ELF-1 (cell line): ENCODE measurements at regions not wholly inside any gene's neighbourhood (a gene's known extent, or its start where the extent isn't known, plus 50 kb on each side); places are given as distances from the start of the nearest gene placed in this dataset.
"Not testable (repeated sequence)": the region's sequence is repeated elsewhere in the genome, so short reads cannot be mapped to it uniquely, and the experiment has no call there.

ENCODE experiments used
- DNase-seq: peaks from one replicate; pipeline ENCODE4 v3.0.0-alpha.2; 2016; ENCODE audit warnings: low read depth, low spot score

- DNase-seq = no peak
These were observed 114.9 kb upstream of the NANOS1 start for GRCh38 chr10:118914629-118915028.

- DNase-seq = no peak
These were observed 114.4 kb upstream of the NANOS1 start for GRCh38 chr10:118915161-118915560.

GRCh38 chr10:118916777-118917176 is 112.7 kb upstream of the NANOS1 start:
- no peak for DNase-seq

GRCh38 chr10:118917701-118918100 is 111.8 kb upstream of the NANOS1 start:
- DNase-seq = no peak

DNA sequence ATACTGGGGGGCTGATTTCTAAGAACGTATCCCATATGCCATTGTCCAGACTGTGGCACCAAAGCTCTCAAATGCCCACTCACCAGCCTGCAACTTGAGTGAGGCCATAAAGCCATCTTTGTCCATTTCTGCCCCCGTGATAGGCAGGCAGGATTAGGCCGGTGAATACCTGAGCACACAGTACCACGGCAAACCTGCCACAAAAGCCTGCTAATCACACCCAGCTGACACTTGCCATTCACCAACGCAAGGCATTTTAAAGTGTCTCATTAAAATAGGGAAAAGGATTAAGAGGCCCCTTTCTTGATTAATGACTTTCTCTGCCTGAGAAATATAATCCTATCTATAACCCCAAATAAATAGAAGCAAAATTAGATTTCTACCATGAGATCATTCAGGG is 111.4 kb upstream of the NANOS1 start:
- no peak for DNase-seq

GRCh38 chr10:118918587-118918986 is 110.9 kb upstream of the NANOS1 start:
- no peak for DNase-seq

DNA sequence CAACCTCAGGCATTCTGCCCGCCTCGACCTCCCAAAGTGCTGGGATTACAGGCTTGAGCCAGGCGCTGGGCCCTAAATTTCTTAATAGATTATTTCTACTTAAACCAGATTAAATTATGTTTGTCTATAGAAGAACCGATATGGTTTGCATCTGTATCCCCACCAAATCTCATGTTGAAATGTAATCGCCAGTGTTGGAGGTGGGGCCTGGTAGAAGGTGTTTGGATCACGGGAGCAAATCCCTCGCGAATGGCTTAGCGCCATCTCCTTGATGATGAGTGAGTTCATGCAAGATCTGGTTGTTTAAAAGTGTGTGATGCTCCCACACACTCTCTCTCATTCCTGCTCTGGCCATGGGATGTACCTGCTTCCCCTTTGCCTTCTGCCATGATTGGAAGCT is 109.3 kb upstream of the NANOS1 start:
- DNase-seq = no peak

GRCh38 chr10:118922226-118922625 is 107.3 kb upstream of the NANOS1 start:
- DNase-seq = no peak

- DNase-seq = no peak
These were observed 106.5 kb upstream of the NANOS1 start for GRCh38 chr10:118922972-118923371.

DNA sequence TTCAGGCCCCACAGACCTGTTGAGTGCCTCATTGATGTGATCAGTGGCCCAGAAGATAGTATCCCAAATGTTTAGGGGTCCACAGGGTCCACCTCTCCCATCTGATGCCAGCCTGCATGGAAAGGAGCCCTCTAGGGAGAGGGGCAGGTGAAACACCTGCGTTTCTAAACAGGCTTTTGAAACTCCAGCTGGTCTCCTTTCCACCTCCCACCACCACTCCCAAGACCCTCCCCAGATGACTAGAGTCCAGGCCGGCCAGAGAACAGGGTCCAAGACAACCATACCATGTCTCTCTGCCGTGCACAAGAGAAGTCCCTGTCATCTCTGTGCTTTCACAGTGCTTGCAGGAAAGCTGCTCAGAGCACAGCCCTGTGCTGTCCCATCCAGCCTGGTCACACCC is 105.0 kb upstream of the NANOS1 start:
- no peak for DNase-seq

DNA sequence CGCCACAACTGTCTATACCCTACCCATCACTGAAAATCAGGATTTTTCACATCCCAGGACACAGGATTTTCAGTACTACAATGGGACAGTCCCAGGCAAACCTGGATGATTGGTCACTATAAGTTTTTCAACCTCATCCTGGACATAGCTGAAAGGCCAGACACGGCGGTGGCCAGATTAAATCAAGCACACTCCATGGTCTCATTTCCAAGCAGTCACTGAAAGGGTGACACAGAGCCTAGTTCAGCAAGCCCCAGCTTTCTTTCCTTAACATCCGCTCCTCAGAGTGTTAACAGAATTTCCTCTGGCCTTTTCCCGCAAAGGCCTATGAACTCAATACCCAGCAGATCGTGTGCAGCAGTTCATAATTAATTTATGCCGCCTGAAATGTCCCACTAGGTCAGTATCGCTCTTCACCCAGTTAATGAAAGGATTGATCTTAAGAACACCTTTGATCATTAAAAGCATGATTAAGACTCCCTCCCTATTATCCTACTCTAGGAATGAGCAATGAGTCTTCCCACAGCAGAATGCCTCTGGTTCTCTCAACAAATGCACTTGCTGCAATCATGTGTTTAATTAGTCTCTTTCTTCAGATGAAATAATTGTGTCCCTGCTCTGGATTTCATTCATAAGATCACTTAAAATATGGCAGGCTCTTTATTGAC is 104.0 kb upstream of the NANOS1 start:
- DNase-seq = no peak

DNA sequence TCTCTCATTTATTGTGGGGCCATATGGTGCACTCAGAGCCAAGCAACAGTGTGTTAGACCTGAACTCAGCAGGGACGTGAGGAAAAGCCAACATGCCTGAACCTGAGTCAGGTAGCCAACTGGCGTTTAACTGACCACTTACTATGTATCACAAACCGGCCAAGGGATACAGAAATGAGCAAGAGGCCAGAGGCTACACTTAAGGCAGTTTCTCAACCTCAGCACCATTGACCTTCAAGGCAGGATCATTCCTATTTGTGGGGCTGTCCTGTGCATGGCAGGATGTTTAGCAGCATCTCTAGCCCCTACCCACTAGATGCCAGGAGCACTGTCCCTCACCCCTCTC is 103.5 kb upstream of the NANOS1 start:
- no peak for DNase-seq

- DNase-seq = no peak
These were observed 103.1 kb upstream of the NANOS1 start for GRCh38 chr10:118926441-118926840.

DNA sequence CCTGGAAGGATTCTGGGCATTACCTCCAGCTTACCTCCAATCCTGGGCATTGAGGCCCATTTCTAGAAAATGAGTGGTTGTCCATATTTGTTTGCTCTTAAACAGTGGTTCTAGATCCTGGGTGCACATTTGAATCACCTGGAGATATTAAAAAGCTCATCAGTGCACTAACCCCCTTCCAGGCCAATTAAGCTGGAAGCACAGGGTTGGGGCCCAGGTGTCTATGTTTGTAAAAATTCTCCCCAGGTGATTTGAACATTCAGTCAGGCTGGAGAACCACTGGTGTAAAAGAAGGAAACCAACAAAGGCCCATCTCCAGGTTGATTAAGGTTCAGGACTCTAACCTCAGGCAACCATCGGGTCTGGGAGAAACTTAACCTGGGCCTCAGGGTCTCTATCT is 102.6 kb upstream of the NANOS1 start:
- no peak for DNase-seq

DNA sequence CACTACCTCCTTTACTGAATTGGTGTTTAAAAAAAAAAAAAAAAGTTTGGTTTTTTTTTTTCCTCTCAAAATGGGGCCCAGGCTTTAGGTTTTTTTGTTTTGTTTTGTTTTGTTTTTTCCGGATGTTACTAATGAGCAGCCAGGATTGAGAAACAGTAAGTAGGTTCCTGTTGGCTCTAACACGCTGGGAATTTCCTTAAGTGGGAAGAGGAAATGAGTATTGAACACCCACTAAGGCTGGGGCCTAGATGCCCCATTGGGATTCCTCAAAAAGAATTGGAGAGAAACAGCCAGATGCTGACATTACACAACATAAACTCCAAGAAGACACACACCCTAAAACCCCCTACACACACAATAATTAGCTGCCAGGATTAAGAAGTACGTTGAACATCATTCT is 102.2 kb upstream of the NANOS1 start:
- no peak for DNase-seq

DNA sequence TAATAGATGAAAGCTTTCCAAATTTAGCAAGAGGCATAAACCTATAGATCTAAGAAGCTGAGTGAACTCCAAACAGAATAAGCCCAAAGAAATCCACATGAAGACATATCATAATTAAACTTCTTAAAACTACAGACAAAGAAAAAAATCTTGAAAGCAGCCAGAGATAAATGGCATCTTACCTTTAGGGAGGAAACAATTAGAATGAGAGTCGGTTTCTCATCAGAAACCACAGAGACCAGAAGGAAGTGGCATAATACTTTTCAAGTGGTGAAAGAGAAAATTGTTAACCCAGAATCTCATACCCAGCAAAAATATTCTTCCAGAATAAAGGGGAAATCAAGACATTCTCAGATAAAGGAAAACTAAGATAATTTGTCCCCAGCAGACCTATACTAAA is 98.9 kb upstream of the NANOS1 start:
- no peak for DNase-seq

DNA sequence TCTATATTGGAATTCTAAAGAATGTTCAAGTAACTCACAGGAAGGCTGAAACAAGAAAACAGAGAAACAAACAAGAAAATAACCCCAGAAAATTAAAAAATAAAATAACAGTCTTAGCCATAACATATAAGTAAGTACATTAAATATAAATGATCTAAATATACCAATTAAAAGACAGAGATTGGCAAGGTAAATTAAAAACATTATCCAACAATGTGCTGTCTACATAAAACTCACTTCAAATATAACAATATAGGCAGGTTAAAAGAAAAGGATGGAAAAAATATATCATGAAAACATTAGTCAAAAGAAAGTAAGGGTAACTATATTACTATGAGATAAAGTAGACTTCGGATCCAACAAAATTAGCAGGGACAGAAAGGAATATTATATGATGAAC is 98.1 kb upstream of the NANOS1 start:
- DNase-seq = no peak

DNA sequence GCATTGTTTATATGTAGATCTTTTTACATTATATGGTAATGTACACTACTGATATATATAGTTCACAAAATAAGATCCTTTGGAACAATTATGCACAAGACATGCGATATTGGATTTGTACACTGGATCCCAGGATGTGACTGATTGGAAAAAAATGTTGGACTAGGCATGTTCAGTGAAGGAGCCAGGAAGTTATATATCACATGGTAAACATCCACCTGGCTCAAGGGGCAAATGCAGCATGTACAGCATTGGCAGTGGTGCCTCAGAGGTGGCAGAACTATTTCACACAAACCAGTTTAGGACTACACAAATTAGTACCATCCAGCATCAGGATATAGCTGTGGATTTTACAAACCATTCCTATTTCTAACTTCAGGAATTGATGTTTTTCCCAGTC is 97.4 kb upstream of the NANOS1 start:
- DNase-seq = not testable (repeated sequence)

GRCh38 chr10:118937226-118937625 is 92.3 kb upstream of the NANOS1 start:
- DNase-seq = no peak

GRCh38 chr10:118939211-118940007 is 90.1 kb upstream of the NANOS1 start:
- no peak for DNase-seq

DNA sequence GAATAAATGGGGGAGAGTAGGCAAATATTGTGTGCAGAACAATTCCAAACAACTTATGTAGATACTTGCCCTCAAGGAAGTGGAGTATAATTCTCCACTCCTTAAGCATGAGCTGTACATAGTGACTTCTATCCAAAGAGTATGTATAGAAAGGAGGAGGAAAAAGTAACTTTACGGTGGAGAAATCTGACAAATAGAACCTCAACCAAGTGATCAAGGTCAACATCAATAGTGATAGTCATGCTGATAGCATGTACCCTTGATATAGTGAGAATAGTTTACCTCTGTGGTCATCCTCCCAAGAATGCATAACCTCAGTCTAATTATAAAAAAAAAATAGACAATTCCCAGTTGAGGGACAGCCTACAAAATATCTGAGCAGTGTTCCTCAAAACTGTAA is 89.1 kb upstream of the NANOS1 start:
- DNase-seq = no peak

DNA sequence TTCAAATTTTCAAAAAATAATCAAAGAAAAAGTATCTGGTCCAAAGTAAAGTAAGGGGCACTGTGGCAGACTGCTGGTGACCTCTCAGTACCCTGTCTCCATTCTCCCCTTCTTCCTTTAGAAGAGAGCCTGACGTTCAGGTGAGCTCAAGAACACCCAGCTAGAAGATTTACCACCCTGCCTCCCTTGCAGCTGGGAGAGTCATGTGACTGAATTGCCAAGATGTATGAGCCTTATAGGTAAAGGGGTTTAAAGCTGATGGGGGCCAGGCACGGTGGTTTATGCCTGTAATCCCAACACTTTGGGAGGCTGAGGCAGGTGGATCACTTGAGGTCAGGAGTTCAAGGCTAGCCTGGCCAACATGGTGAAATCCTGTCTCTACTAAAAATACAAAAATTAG is 86.3 kb upstream of the NANOS1 start:
- DNase-seq = no peak

- no peak for DNase-seq
These were observed 84.4 kb upstream of the NANOS1 start for GRCh38 chr10:118944959-118945633.
